GM10266 (cell line): ENCODE measurements at regions not wholly inside any gene's neighbourhood (a gene's known extent, or its start where the extent isn't known, plus 50 kb on each side); places are given as distances from the start of the nearest gene placed in this dataset.

Source experiments
- DNase-seq: peaks from one replicate; pipeline ENCODE4 v3.0.0; 2012; ENCODE audit errors: extremely low spot score
- CTCF ChIP-seq: IDR thresholded peaks from 2 replicates; pipeline ENCODE4 v1.5.1; 2012; ENCODE audit warnings: mild to moderate bottlenecking, low read depth; ENCODE audit not compliant: control insufficient read depth, insufficient read depth; ENCODE audit errors: missing control alignments

DNA sequence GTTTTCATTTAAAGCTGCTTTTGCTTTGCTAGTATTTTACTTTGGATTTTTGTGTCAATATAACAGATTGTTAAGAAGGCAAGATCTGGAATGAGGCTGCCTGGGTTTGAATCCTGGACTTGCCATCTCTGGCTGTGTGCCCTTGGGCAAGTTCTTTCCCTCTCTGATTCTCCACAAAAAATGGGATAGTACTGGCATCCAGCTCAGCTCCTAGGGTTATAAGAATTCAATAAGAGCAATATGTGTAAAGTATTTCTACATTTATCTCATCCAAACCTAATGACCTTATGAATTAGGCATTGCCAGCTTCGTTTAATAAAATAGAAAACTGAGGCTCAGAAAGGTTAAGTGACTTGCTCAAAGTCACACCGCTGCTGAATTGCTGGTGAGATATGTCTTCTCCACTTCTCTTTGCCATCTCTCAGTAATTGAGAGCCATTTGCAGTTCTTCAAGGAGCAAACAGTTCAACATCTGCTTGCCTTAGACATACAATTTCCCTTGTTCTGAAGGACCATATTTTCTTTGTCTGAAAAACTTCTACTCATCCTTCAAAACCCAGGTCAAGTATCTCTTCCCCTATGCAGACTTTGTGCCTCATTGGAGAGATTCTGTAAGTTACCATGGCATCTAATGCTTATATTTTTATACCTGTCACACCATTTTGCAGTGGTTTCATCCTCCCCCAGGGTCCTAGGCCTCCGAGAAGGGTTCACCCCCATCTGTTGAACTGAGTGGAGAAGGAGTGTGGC is 80.8 kb upstream of the TLE3 start:
- no peak for TF ChIP-seq CTCF
- no peak for DNase-seq

DNA sequence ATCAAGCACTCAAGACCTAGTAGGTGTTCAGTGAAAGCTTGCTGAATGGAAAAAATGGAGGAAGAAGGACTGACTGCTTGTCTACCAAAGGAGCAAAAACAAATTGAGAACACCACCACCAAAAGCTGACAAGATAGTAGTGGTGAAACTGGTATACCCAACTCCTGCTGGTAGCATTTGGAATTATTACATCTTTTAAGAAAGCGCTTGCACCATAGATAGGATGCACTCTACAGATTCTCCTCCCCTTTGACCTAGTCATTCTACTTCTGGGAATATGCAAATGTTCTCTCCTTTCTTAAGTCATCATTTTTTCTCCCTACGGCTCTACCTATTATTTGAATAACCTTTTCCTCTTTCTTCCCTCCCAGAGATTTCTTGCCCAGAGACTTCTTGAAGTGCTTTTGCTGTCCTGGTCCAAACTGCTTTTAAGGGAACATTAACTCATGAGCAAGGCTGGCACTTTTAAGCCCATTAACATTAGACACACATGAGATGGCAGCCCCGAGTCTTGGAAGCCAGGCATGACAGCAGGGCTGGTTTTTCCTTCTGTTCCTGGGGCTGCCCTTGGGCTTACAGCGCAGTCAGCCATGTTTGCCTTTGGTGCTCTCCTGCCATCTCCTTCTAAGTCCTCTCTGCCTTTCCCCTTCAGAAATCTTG is 75.0 kb upstream of the TLE3 start:
- TF ChIP-seq CTCF: no peak
- DNase-seq: no peak

DNA sequence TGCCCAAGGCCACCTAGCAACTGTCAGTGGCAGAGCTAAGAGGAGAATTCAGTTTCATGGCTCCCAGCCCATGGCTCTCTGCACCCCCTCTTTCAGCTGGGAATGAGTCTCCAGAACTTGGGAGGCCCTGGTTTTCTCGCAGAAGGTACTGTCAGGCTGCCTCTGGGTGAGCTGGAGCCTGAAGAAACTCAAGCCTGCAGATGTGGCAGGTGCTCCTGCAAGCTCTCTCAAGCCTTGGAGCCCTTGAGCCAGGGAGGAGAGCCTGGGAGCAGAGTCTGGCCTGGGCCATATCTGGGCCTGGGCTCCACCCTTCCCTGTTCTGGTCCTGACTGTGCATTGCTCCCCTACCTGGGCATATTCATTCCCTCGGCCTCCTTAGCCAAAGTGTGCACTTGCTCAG is 74.4 kb upstream of the TLE3 start:
- no peak for DNase-seq
- no peak for TF ChIP-seq CTCF

DNA sequence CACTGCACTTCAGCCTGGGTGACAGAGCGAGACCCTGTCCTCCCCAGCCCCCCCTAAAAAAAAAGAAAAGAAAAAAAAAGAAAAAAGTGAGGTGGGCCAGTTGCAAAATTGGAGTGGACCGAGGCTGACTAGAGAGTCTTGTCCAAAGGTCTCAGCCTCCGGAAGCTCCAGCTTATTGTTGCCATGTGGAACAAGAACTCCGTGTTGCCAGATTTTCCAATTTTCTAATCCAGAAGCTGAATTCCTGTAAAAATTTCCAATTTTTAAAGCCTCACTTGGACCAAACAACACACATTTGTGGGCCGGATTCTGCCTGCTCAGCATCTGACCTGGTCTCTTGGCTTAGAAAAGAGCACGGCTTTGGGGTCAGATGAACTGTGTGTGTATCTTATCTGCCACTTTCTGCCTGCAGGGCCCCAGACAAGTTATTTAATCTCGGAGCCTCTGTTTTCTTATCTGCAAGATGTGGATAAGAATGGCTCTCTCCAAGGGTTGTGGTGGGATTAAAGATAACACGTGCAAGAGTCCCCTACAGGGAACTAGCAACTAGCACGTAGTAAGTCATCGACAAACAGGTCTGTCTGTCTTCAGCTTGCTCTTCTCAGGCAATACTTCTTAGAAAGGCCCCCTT is 73.7 kb upstream of the TLE3 start:
- TF ChIP-seq CTCF: no peak
- DNase-seq: no peak

DNA sequence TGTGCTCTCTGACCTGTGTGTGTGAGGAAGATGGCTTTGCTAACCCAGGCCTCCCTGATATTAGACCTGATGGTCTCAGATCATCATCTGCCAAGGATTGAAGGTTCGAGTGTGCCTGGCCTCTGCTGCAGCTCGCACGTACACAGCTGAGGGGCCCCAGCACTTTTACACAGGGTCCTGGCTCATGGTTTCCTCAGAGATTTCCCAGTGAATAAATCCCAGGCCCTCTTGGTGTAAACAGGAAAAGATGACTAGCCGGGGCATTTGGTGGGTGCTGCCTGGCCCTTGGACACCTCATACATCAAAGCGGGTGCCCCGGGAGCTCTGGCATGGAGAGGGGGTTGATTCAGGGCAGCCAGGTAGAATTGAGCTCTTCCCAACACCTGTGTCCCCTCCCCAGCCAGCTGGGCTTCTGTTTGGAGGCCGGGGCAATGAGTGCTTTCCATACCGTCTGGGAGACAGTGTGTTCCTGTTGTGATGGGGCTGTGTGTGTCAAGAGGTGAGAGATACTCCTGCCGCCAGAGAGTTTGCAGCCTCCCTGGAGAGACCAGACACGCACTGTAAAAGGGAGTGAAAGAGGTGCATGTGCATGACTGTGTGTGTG is 72.5 kb upstream of the TLE3 start:
- no peak for TF ChIP-seq CTCF
- no peak for DNase-seq

DNA sequence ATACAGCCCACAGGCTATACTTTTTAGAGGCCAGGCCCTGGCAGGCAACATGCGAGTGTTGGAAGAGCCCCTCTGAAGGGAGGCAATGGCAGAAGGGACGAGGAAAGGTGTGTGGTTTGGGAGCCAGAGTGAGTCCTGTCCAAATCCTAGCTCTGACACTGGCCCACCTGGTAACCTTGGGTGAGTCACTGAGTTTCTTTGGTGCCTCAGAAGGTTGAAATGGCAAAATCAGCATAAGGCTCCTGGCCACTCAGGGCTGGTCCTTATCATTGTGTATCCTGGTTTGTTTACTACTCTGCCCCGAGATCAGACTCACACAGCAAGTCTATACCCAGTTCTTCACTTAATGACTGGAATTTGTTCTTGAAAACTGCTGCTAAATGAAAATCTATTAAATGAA is 71.4 kb upstream of the TLE3 start:
- TF ChIP-seq CTCF: no peak
- DNase-seq: no peak

GRCh38 chr15:70167155-70167554 is 69.4 kb upstream of the TLE3 start:
- no peak for TF ChIP-seq CTCF

More at GRCh38 chr15:70167155-70167554, 69.4 kb upstream of the TLE3 start:
- no peak for DNase-seq
